GM23248 (cell line): ENCODE measurements at regions not wholly inside any gene's neighbourhood (a gene's known extent, or its start where the extent isn't known, plus 50 kb on each side); places are given as distances from the start of the nearest gene placed in this dataset.
A peak's percentile ranks its signal among the peaks of the same experiment; 100 is the strongest.
"Not testable (repeated sequence)": the region's sequence is repeated elsewhere in the genome, so short reads cannot be mapped to it uniquely, and the experiment has no call there.

Source experiments
- DNase-seq: peaks from one replicate; pipeline ENCODE4 v3.0.0-alpha.2; 2015
- H2AFZ ChIP-seq: fragments of 200-600 bp; sonication (generic); 2 replicates; pipeline ENCODE4 v1.6.1; 2016; ENCODE audit warnings: antibody characterized with exemption
- H3F3A ChIP-seq: fragments of 200-600 bp; sonication (generic); 2 replicates; pipeline ENCODE4 v1.6.1; 2016; ENCODE audit warnings: mild to moderate bottlenecking, antibody characterized with exemption, mixed run types; ENCODE audit not compliant: insufficient read depth
- H3K27ac ChIP-seq: fragments of 200-600 bp; sonication (generic); 2 replicates; pipeline ENCODE4 v1.5.1; 2016; ENCODE audit warnings: mild to moderate bottlenecking
- H3K27me3 ChIP-seq: fragments of 200-600 bp; sonication (generic); replicated peaks from 2 replicates; pipeline ENCODE4 v1.6.1; 2016; ENCODE audit warnings: mild to moderate bottlenecking; ENCODE audit not compliant: insufficient read depth
- H3K36me3 ChIP-seq: fragments of 200-600 bp; sonication (generic); 2 replicates; pipeline ENCODE4 v1.6.1; 2016; ENCODE audit warnings: low read depth, mild to moderate bottlenecking
- H3K4me1 ChIP-seq: fragments of 200-600 bp; sonication (generic); 2 replicates; pipeline ENCODE4 v1.6.1; 2016; ENCODE audit warnings: mild to moderate bottlenecking; ENCODE audit not compliant: insufficient read depth
- H3K4me2 ChIP-seq: fragments of 200-600 bp; sonication (generic); one replicate; pipeline ENCODE4 v1.6.1; 2016; ENCODE audit warnings: mild to moderate bottlenecking; ENCODE audit not compliant: unreplicated experiment
- H3K4me3 ChIP-seq: fragments of 200-600 bp; sonication (generic); 2 replicates; pipeline ENCODE4 v1.5.1; 2016; ENCODE audit warnings: mild to moderate bottlenecking
- H3K79me2 ChIP-seq: fragments of 200-600 bp; sonication (generic); 2 replicates; pipeline ENCODE4 v1.6.1; 2016; ENCODE audit warnings: mild to moderate bottlenecking; ENCODE audit not compliant: insufficient read depth
- H3K9ac ChIP-seq: fragments of 200-600 bp; sonication (generic); 2 replicates; pipeline ENCODE4 v1.6.1; 2016; ENCODE audit warnings: mild to moderate bottlenecking
- H3K9me2 ChIP-seq: fragments of 200-600 bp; sonication (generic); 2 replicates; pipeline ENCODE4 v1.6.1; 2016; ENCODE audit warnings: mixed run types, mild to moderate bottlenecking, moderate library complexity; ENCODE audit not compliant: insufficient read depth
- H3K9me3 ChIP-seq: fragments of 200-600 bp; sonication (generic); one replicate; pipeline ENCODE4 v1.6.1; 2017; ENCODE audit warnings: low read depth
- H4K20me1 ChIP-seq: fragments of 200-600 bp; sonication (generic); 2 replicates; pipeline ENCODE4 v1.6.0; 2016; ENCODE audit not compliant: insufficient read depth
- EZH2 ChIP-seq: fragments of 200-600 bp; sonication (generic); IDR thresholded peaks from 2 replicates; pipeline ENCODE4 v1.6.1; 2018; ENCODE audit warnings: antibody characterized with exemption, mild to moderate bottlenecking; ENCODE audit not compliant: insufficient read depth, poor library complexity, severe bottlenecking
- EZH2phosphoT487 ChIP-seq: fragments of 200-600 bp; sonication (generic); IDR thresholded peaks from 2 replicates; pipeline ENCODE4 v1.6.1; 2018; ENCODE audit warnings: antibody characterized with exemption, moderate library complexity, mild to moderate bottlenecking, low read depth; ENCODE audit not compliant: insufficient read depth
- WGBS, 2 experiments: methylation state at CpG; one replicate each; pipeline ENCODE4 v1.1.6; 2015 to 2017; ENCODE audit warnings: low lambda C conversion rate in 2 of 2, low coverage in 1 of 2; ENCODE audit errors: missing lambda C conversion rate in 2 of 2; 5-methylcytosine and 5-hydroxymethylcytosine counted together
- in situ Hi-C: fragments of 300-500 bp; cut with MboI; formaldehyde crosslinking; loops from 2 replicates; pipeline ENCODE4 v1.15.0; 2020

DNA sequence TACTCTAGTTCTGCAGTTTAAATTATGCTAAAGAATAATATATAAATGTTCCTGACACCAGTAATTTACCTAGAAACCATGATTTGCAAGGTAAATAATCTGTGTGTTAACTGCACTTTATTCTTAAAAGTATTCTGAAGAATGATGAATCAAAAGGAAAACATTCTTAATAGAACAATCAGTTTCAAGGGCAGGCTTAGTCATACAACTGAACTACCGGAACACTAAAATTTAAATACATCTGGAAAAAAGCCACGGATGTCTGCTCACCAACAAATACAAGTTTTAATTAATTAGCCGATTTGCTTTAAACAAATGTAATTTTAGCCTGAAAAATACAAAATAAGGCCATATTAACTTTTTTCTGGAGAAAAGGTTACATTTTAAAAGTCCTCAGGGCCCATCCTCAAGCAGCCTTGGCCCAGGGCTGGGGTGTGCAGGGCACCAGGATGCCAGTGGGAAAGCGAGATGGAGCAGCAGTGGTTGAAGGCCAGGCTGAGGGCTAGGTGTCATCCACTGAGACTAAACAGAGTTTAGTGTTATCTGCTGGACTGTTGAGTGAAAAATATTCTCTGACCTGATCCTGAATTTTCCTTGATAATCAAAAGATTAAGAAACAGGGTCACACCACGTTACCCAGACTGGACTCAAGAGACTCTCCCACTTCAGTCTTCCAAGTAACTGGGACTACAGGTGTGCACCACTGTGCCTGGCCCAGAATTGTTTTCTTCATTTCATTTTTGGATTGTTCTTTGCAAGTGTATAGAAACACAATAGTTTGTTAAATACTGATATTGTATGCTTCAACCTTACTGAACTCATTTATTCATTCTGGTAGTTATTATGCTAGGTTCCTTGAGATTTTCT is 88.2 kb upstream of the DST start:
- Histone ChIP-seq H3K4me1 (peaks cover 86% of the 10 kb centered on the region), H3K4me3 (peak overlapping the region; percentile 45)
- TF ChIP-seq EZH2 (no peak), EZH2phosphoT487 (no peak)

GRCh38 chr6:56729719-56730118 is 87.0 kb upstream of the DST start:
- no peak for TF ChIP-seq EZH2phosphoT487
- TF ChIP-seq EZH2: no peak
- Histone ChIP-seq H3K9me2 (no peaks in the 10 kb centered on the region), H3K9me3 (no peaks in the 10 kb centered on the region), H3K4me3 (peak overlapping the region; percentile 45), H3K79me2 (peaks cover 85% of the 10 kb centered on the region), H3K27me3 (no peaks in the 10 kb centered on the region), H3K9ac (peak overlapping the region; percentile 59), H3F3A (peaks cover 72% of the 10 kb centered on the region), H2AFZ (no peak overlapping the region), H3K4me2 (peak overlapping the region; percentile 71), H3K4me1 (peaks cover 98% of the 10 kb centered on the region), H3K36me3 (peaks cover 11% of the 10 kb centered on the region), H4K20me1 (no peaks in the 10 kb centered on the region), H3K27ac (peak overlapping the region; percentile 91)
- 0 to 1% methylated on average over 3 of the region's 3 CpGs for WGBS, 2 experiments
- in situ Hi-C loops: no loop called here
- peak; percentile 93 for DNase-seq

More for the DNA sequence above, 88.2 kb upstream of the DST start:
- Histone ChIP-seq H3K36me3 (peaks cover 15% of the 10 kb centered on the region), H3K79me2 (peaks cover 85% of the 10 kb centered on the region), H3K27me3 (no peaks in the 10 kb centered on the region), H4K20me1 (no peaks in the 10 kb centered on the region), H3K9ac (peak overlapping the region; percentile 59), H3K4me2 (peak overlapping the region; percentile 71), H3K27ac (peak overlapping the region; percentile 91), H2AFZ (no peak overlapping the region), H3K9me2 (no peaks in the 10 kb centered on the region), H3K9me3 (no peaks in the 10 kb centered on the region), H3F3A (peaks cover 62% of the 10 kb centered on the region)
- DNase-seq: peak; percentile 93
- in situ Hi-C loops: no loop called here
- 29 to 31% methylated on average over 5 of the region's 5 CpGs for WGBS, 2 experiments

DNA sequence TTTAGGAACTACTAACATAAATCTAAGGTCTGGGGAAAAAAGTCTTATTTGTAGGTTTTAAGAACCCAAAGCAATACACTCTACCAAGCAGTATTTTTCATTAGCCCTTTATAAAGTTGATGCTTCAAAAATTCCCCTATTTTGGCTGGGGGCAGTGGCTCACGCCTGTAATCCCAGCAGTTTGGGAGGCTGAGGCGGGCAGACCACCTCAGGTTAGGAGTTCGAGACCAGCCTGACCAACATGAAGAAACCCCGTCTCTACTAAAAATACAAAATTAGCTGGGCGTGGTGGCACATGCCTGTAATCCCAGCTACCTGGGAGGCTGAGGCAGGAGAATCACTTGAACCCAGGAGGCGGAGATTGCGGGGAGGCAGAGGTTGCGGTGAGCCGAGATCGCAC is 86.5 kb upstream of the DST start:
- not testable (repeated sequence) for H3K9me2 ChIP-seq

DNA sequence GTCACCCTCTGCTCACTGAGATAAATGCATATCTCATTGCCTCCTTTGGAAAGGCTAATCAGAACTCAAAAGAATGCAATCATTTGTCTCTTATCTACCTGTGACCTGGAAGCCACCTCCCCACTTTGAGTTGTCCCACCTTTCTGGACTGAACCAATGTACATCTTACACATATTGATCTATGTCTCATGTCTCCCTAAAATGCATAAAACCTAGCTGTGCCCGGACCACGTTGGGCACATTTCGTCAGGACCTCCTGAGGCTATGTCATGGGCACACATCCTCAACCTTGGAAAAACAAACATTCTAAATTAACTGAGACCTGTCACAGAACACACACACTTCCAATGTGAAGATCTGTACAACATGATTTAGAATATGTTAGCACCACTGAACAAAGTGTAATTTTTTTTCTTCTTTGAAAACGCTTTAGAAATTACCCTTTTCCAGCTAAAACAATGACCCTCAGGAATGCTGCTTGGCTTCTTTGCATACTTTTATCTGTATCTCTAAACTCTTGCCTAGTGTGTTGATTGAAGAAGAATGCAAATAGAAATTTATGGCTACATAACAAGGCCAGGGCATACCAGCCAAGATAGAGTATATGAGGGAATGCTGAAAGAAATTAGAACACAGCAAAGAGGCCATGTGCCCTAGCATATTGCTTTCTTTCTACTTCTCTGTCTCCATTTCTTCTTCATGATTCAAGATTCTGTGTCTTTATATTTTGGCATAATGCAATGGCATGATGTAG is 84.6 kb upstream of the DST start:
- no peaks in the 10 kb centered on the region for H3K27me3 ChIP-seq
- 0 out of 2 replicates have a peak overlapping the region, but pooled peaks have one; percentile 8 for H3K9ac ChIP-seq
- no peaks in the 10 kb centered on the region for H4K20me1 ChIP-seq
- peak overlapping the region; percentile 91 for H3K27ac ChIP-seq
- 71% methylated on average over 4 of the region's 4 CpGs for WGBS, 2 experiments
- H3K4me1 ChIP-seq: peaks cover 99% of the 10 kb centered on the region
- peak; percentile 56 for DNase-seq
- TF ChIP-seq EZH2 (no peak), EZH2phosphoT487 (no peak)
- no peaks in the 10 kb centered on the region for H3K9me2 ChIP-seq
- peaks cover 91% of the 10 kb centered on the region for H3F3A ChIP-seq
- H3K9me3 ChIP-seq: no peaks in the 10 kb centered on the region
- peak overlapping the region; percentile 71 for H3K4me2 ChIP-seq
- H3K79me2 ChIP-seq: peaks cover 85% of the 10 kb centered on the region
- H3K36me3 ChIP-seq: no peaks in the 10 kb centered on the region
- H3K4me3 ChIP-seq: no peak overlapping the region
- no peak overlapping the region for H2AFZ ChIP-seq
- in situ Hi-C loops: no loop called here

More for the DNA sequence above, 86.5 kb upstream of the DST start:
- Histone ChIP-seq H3K27ac (peak overlapping the region; percentile 91), H3K79me2 (peaks cover 85% of the 10 kb centered on the region), H3K9ac (peak overlapping the region; percentile 28; the same call in 1 of the 2 replicates), H3K4me2 (peak overlapping the region; percentile 71), H3F3A (peaks cover 76% of the 10 kb centered on the region), H3K4me1 (peaks cover 100% of the 10 kb centered on the region)
- DNase-seq, H3K4me3 ChIP-seq, H2AFZ ChIP-seq, H4K20me1 ChIP-seq, H3K36me3 ChIP-seq, H3K27me3 ChIP-seq, in situ Hi-C loops, H3K9me3 ChIP-seq: not testable (repeated sequence)
- 94 to 96% methylated on average over 9 to 10 of the region's 10 CpGs for WGBS, 2 experiments
